MM.1S (cell line): ENCODE measurements at regions not wholly inside any gene's neighbourhood (a gene's known extent, or its start where the extent isn't known, plus 50 kb on each side); places are given as distances from the start of the nearest gene placed in this dataset.

Source experiments
- CTCF ChIP-seq: fragments of 300-600 bp; sonication (generic); IDR thresholded peaks from 2 replicates; pipeline ENCODE4 v1.5.1; 2016; ENCODE audit warnings: antibody characterized with exemption, low read length, mixed read lengths
- EZH2 ChIP-seq: fragments of 300-600 bp; sonication (generic); optimal IDR thresholded peaks from 2 replicates; pipeline ENCODE3; 2017; ENCODE audit warnings: low read depth, mild to moderate bottlenecking, antibody characterized with exemption, low read length, mixed read lengths
- EZH2phosphoT487 ChIP-seq: fragments of 300-600 bp; sonication (generic); IDR thresholded peaks from 2 replicates; pipeline ENCODE4 v1.6.1; 2018; ENCODE audit warnings: antibody characterized with exemption, low read length

GRCh38 chr13:26943748-26944147 is 183.2 kb upstream of the GPR12 start:
- TF ChIP-seq CTCF (no peak), EZH2 (no peak), EZH2phosphoT487 (no peak)
